ENCODE measurements at regions not wholly inside any gene's neighbourhood (a gene's known extent, or its start where the extent isn't known, plus 50 kb on each side); places are given as distances from the start of the nearest gene placed in this dataset.

- intact Hi-C loops (cut with DNase I): no loop called here
- no peak for DNase-seq (ENCODE audit: low spot score)
Observed at GRCh38 chr1:106494646-106495045, 561.8 kb upstream of the PRMT6 start.

GRCh38 chr1:106498238-106498637, 558.2 kb upstream of the PRMT6 start:
- DNase-seq (ENCODE audit: low spot score): no peak
- intact Hi-C loops (cut with DNase I): no loop called here

- DNase-seq (ENCODE audit: low spot score): no peak
- intact Hi-C loops (cut with DNase I): no loop called here
Observed at GRCh38 chr1:106502659-106503058, 553.8 kb upstream of the PRMT6 start.

- no peak for DNase-seq (ENCODE audit: low spot score)
- intact Hi-C loops (cut with DNase I): no loop called here
Observed at GRCh38 chr1:106515375-106515774, 541.1 kb upstream of the PRMT6 start.

- no peak for DNase-seq (ENCODE audit: low spot score)
- intact Hi-C loops (cut with DNase I): no loop called here
Observed at GRCh38 chr1:106517224-106517623, 539.2 kb upstream of the PRMT6 start.

- intact Hi-C loops (cut with DNase I): no loop called here
- DNase-seq (ENCODE audit: low spot score): no peak
Observed at GRCh38 chr1:106523497-106523896, 533.0 kb upstream of the PRMT6 start.

- intact Hi-C loops (cut with DNase I): no loop called here
- DNase-seq (ENCODE audit: low spot score): no peak
Observed at GRCh38 chr1:106524631-106525030, 531.8 kb upstream of the PRMT6 start.

GRCh38 chr1:106526650-106527049, 529.8 kb upstream of the PRMT6 start:
- DNase-seq (ENCODE audit: low spot score): no peak
- intact Hi-C loops (cut with DNase I): no loop called here

GRCh38 chr1:106534612-106535011, 521.9 kb upstream of the PRMT6 start:
- no peak for DNase-seq (ENCODE audit: low spot score)
- intact Hi-C loops (cut with DNase I): no loop called here

- DNase-seq (ENCODE audit: low spot score): no peak
- intact Hi-C loops (cut with DNase I): no loop called here
Observed at GRCh38 chr1:106536741-106537140, 519.7 kb upstream of the PRMT6 start.

GRCh38 chr1:106548726-106549125, 507.7 kb upstream of the PRMT6 start:
- DNase-seq (ENCODE audit: low spot score): no peak
- intact Hi-C loops (cut with DNase I): no loop called here

GRCh38 chr1:106554294-106554693, 502.2 kb upstream of the PRMT6 start:
- DNase-seq (ENCODE audit: low spot score): no peak
- intact Hi-C loops (cut with DNase I): no loop called here

- intact Hi-C loops (cut with DNase I): no loop called here
Observed at GRCh38 chr1:106555571-106555970, 500.9 kb upstream of the PRMT6 start.

GRCh38 chr1:106564192-106564591, 492.3 kb upstream of the PRMT6 start:
- intact Hi-C loops (cut with DNase I): no loop called here
- no peak for DNase-seq (ENCODE audit: low spot score)

More at GRCh38 chr1:106555571-106555970, 500.9 kb upstream of the PRMT6 start:
- DNase-seq (ENCODE audit: low spot score): no peak

GRCh38 chr1:106568201-106568974, 488.1 kb upstream of the PRMT6 start:
- no peak for DNase-seq (ENCODE audit: low spot score)
- intact Hi-C loops (cut with DNase I): no loop called here

- no peak for DNase-seq (ENCODE audit: low spot score)
Observed at GRCh38 chr1:106571109-106571508, 485.4 kb upstream of the PRMT6 start.

GRCh38 chr1:106584107-106584506, 472.4 kb upstream of the PRMT6 start:
- no peak for DNase-seq (ENCODE audit: low spot score)
- intact Hi-C loops (cut with DNase I): no loop called here

More at GRCh38 chr1:106571109-106571508, 485.4 kb upstream of the PRMT6 start:
- intact Hi-C loops (cut with DNase I): no loop called here

- DNase-seq (ENCODE audit: low spot score): no peak
- intact Hi-C loops (cut with DNase I): no loop called here
Observed at GRCh38 chr1:106584676-106585075, 471.8 kb upstream of the PRMT6 start.

- no peak for DNase-seq (ENCODE audit: low spot score)
- intact Hi-C loops (cut with DNase I): no loop called here
Observed at GRCh38 chr1:106600626-106601025, 455.8 kb upstream of the PRMT6 start.

GRCh38 chr1:106603616-106604015, 452.9 kb upstream of the PRMT6 start:
- no peak for DNase-seq (ENCODE audit: low spot score)
- intact Hi-C loops (cut with DNase I): no loop called here

GRCh38 chr1:106608841-106609240, 447.6 kb upstream of the PRMT6 start:
- intact Hi-C loops (cut with DNase I): no loop called here

GRCh38 chr1:106613068-106613467, 443.4 kb upstream of the PRMT6 start:
- no peak for DNase-seq (ENCODE audit: low spot score)
- intact Hi-C loops (cut with DNase I): no loop called here

More at GRCh38 chr1:106608841-106609240, 447.6 kb upstream of the PRMT6 start:
- DNase-seq (ENCODE audit: low spot score): no peak

Data from cardiac septum (tissue), 1 donor.